SK-N-MC (cell line): ENCODE measurements at regions not wholly inside any gene's neighbourhood (a gene's known extent, or its start where the extent isn't known, plus 50 kb on each side); places are given as distances from the start of the nearest gene placed in this dataset.
"Not testable (repeated sequence)": the region's sequence is repeated elsewhere in the genome, so short reads cannot be mapped to it uniquely, and the experiment has no call there.

ENCODE experiments used
- DNase-seq: peaks from one replicate; pipeline ENCODE4 v3.0.0-alpha.2; 2011; ENCODE audit warnings: low read depth, low spot score
- H3K27ac ChIP-seq: fragments of 200-600 bp; sonication (generic); 2 replicates; pipeline ENCODE4 v1.5.1; 2016; ENCODE audit warnings: mixed run types
- H3K36me3 ChIP-seq: fragments of 200-600 bp; sonication (generic); 2 replicates; pipeline ENCODE4 v1.6.1; 2017; ENCODE audit warnings: antibody characterized with exemption, low read length, mixed read lengths; ENCODE audit not compliant: insufficient read depth
- H3K4me3 ChIP-seq: fragments of 200-600 bp; sonication (generic); 2 replicates; pipeline ENCODE4 v1.5.1; 2016
- H3K9ac ChIP-seq: fragments of 200-600 bp; sonication (generic); 2 replicates; pipeline ENCODE4 v1.8.0; 2017; ENCODE audit warnings: mixed run types, mixed read lengths; ENCODE audit not compliant: insufficient read length
- H3K9me3 ChIP-seq: fragments of 200-600 bp; sonication (generic); 2 replicates; pipeline ENCODE4 v1.6.1; 2017; ENCODE audit warnings: low read depth, mild to moderate bottlenecking, antibody characterized with exemption, low read length, moderate library complexity, mixed read lengths
- EZH2 ChIP-seq: fragments of 200-600 bp; sonication (generic); IDR thresholded peaks from one replicate; pipeline ENCODE4 v1.6.1; 2017; ENCODE audit warnings: antibody characterized with exemption
- FOXP2 ChIP-seq: optimal IDR thresholded peaks from 2 replicates; pipeline ENCODE3; 2011; ENCODE audit warnings: mild to moderate bottlenecking, moderate library complexity; ENCODE audit not compliant: insufficient read depth; ENCODE audit errors: extremely low read length, control extremely low read depth
- POLR2AphosphoS5 ChIP-seq: IDR thresholded peaks from 2 replicates; pipeline ENCODE4 v1.6.1; 2012; ENCODE audit warnings: mild to moderate bottlenecking, low read depth, low read length, borderline replicate concordance

GRCh38 chr14:43155258-43155657 lies 1351.8 kb downstream of the FSCB start:
- TF ChIP-seq EZH2 = no peak
- TF ChIP-seq POLR2AphosphoS5 = no peak
- no peak for TF ChIP-seq FOXP2
- Histone ChIP-seq H3K9ac (no peak overlapping the region), H3K4me3 (no peak overlapping the region), H3K36me3 (no peaks in the 10 kb centered on the region), H3K27ac (no peak overlapping the region), H3K9me3 (no peaks in the 10 kb centered on the region)
- no peak for DNase-seq

- H3K9ac ChIP-seq = no peak overlapping the region
- no peaks in the 10 kb centered on the region for H3K9me3 ChIP-seq
- H3K4me3 ChIP-seq = no peak overlapping the region
- no peak overlapping the region for H3K27ac ChIP-seq
- no peaks in the 10 kb centered on the region for H3K36me3 ChIP-seq
- no peak for TF ChIP-seq FOXP2
- no peak for TF ChIP-seq EZH2
- no peak for TF ChIP-seq POLR2AphosphoS5
- no peak for DNase-seq
Observed at GRCh38 chr14:43147485-43147884, 1359.6 kb downstream of the FSCB start.

GRCh38 chr14:43145361-43145760 lies 1361.7 kb downstream of the FSCB start:
- Histone ChIP-seq H3K9ac (no peak overlapping the region), H3K4me3 (no peak overlapping the region), H3K9me3 (no peaks in the 10 kb centered on the region), H3K36me3 (no peaks in the 10 kb centered on the region), H3K27ac (no peak overlapping the region)
- DNase-seq = no peak
- TF ChIP-seq FOXP2 (no peak), POLR2AphosphoS5 (no peak), EZH2 (no peak)

GRCh38 chr14:43143106-43143505 lies 1364.0 kb downstream of the FSCB start:
- Histone ChIP-seq H3K9ac (no peak overlapping the region), H3K4me3 (no peak overlapping the region), H3K27ac (no peak overlapping the region), H3K36me3 (no peaks in the 10 kb centered on the region), H3K9me3 (no peaks in the 10 kb centered on the region)
- no peak for TF ChIP-seq POLR2AphosphoS5
- TF ChIP-seq FOXP2 = no peak
- TF ChIP-seq EZH2 = no peak
- no peak for DNase-seq

- Histone ChIP-seq H3K9me3 (no peaks in the 10 kb centered on the region), H3K9ac (no peak overlapping the region), H3K36me3 (no peaks in the 10 kb centered on the region), H3K4me3 (no peak overlapping the region), H3K27ac (no peak overlapping the region)
- no peak for DNase-seq
- TF ChIP-seq POLR2AphosphoS5 = no peak
- TF ChIP-seq EZH2 = no peak
- TF ChIP-seq FOXP2 = no peak
Observed at GRCh38 chr14:43141636-43142191, 1365.4 kb downstream of the FSCB start.

- Histone ChIP-seq H3K4me3 (no peak overlapping the region), H3K27ac (no peak overlapping the region), H3K9me3 (no peaks in the 10 kb centered on the region), H3K9ac (no peak overlapping the region), H3K36me3 (no peaks in the 10 kb centered on the region)
- TF ChIP-seq EZH2 = no peak
- TF ChIP-seq FOXP2 = no peak
- TF ChIP-seq POLR2AphosphoS5 = no peak
- DNase-seq = no peak
Observed at GRCh38 chr14:43140453-43140852, 1366.6 kb downstream of the FSCB start.

GRCh38 chr14:43135877-43136411 lies 1371.1 kb downstream of the FSCB start:
- no peaks in the 10 kb centered on the region for H3K9me3 ChIP-seq
- TF ChIP-seq FOXP2 = no peak
- TF ChIP-seq POLR2AphosphoS5 = no peak
- no peak overlapping the region for H3K27ac ChIP-seq
- H3K4me3 ChIP-seq = no peak overlapping the region
- no peak for DNase-seq
- H3K9ac ChIP-seq = no peak overlapping the region
- no peaks in the 10 kb centered on the region for H3K36me3 ChIP-seq

- no peak overlapping the region for H3K9ac ChIP-seq
- H3K27ac ChIP-seq = no peak overlapping the region
- no peaks in the 10 kb centered on the region for H3K9me3 ChIP-seq
- no peaks in the 10 kb centered on the region for H3K36me3 ChIP-seq
- DNase-seq = no peak
- no peak overlapping the region for H3K4me3 ChIP-seq
- TF ChIP-seq EZH2 (no peak), POLR2AphosphoS5 (no peak), FOXP2 (no peak)
Observed at GRCh38 chr14:43132441-43132840, 1374.6 kb downstream of the FSCB start.

- not testable (repeated sequence) for H3K27ac ChIP-seq, H3K9me3 ChIP-seq, DNase-seq, H3K9ac ChIP-seq, H3K4me3 ChIP-seq, H3K36me3 ChIP-seq
Observed at GRCh38 chr14:43128429-43128828, 1378.7 kb downstream of the FSCB start.

GRCh38 chr14:43127874-43128273 lies 1379.2 kb downstream of the FSCB start:
- DNase-seq, H3K9ac ChIP-seq, H3K36me3 ChIP-seq, H3K4me3 ChIP-seq, H3K27ac ChIP-seq, H3K9me3 ChIP-seq: not testable (repeated sequence)
